ENCODE measurements at regions not wholly inside any gene's neighbourhood (a gene's known extent, or its start where the extent isn't known, plus 50 kb on each side); places are given as distances from the start of the nearest gene placed in this dataset.

DNA sequence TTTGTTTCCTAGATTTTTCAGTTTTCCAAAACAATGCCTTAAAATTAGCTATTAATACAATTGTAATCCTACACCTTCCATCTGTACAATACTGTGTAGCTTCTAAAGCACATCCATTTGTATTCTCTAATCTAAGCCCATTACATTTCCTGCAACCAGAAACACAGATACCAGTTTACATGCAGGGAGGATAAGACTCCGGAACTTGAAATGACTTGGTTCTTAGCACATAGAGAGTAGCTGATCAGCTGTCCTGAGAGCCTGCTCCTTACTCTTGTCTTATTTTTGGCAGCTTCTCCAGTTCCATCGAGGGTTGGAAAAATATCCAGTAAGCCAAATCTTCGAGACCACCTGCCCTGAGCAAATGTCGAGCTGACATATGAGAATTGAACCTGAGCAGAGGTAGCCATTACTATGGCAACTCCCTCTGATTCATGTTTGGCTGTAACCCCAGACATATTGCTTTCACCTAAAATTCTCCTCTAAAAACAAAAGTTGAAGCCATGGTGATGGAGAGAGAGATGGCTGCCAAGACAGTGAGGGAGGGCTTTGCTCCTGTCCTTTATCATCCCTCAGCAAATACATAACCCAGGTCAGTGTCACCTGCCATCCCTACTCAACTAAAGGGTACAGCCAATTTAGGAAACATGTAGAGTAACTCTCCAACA, 542.8 kb downstream of the IRS1 start:
- TF ChIP-seq, protein P1, sequence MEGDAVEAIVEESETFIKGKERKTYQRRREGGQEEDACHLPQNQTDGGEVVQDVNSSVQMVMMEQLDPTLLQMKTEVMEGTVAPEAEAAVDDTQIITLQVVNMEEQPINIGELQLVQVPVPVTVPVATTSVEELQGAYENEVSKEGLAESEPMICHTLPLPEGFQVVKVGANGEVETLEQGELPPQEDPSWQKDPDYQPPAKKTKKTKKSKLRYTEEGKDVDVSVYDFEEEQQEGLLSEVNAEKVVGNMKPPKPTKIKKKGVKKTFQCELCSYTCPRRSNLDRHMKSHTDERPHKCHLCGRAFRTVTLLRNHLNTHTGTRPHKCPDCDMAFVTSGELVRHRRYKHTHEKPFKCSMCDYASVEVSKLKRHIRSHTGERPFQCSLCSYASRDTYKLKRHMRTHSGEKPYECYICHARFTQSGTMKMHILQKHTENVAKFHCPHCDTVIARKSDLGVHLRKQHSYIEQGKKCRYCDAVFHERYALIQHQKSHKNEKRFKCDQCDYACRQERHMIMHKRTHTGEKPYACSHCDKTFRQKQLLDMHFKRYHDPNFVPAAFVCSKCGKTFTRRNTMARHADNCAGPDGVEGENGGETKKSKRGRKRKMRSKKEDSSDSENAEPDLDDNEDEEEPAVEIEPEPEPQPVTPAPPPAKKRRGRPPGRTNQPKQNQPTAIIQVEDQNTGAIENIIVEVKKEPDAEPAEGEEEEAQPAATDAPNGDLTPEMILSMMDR (IDR thresholded peaks at IDR 0.05; ENCODE audit: extremely low read depth, insufficient read depth, missing control alignments) = no peak
- in situ Hi-C loops (cut with MboI; ENCODE audit: low pct_unique_long_range_greater_than_20kb, low sequenced_read_pairs, unreplicated experiment) = no loop called here
- DNase-seq (ENCODE audit: low spot score) = no peak

DNA sequence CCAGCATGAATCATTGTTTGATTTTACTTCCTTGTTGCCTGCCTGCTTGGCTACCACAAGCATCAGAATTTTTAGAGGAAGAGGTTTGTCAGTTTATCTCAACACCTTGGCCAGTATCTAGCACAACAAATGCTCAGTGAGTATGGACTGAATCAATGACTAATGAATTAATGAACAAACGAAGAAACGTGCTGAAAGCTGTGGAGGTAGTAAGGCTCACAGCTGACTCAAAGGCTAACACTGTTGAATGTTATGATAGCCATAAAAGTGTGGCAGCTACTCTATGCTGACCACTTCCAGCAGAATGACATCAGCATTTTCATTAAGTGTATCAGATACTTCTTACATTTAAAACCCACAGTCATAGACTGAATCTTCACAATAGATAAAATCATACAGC, 543.4 kb downstream of the IRS1 start:
- in situ Hi-C loops (cut with MboI; ENCODE audit: low pct_unique_long_range_greater_than_20kb, low sequenced_read_pairs, unreplicated experiment) = no loop called here
- DNase-seq (ENCODE audit: low spot score) = no peak

DNA sequence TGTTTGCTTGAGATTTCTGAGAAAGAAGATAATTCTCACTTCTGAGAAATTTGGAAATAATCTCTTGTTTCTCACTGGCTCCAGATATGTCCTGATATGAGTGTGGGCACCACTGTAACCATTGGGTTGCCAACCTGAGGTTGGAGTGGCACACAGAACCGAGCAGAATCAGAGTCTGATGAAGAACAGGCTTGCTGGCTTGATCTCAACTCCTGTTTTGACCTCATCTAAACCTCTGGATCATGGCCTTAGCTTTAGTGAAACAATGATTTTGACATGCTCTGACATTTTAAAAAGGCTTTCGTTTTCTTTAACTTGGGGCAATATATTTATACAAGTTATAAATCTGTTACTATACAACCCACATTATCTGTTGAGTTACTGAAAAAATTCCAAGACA, 548.0 kb downstream of the IRS1 start:
- in situ Hi-C loops (cut with MboI; ENCODE audit: low pct_unique_long_range_greater_than_20kb, low sequenced_read_pairs, unreplicated experiment) = no loop called here
- TF ChIP-seq, protein P1 (IDR thresholded peaks at IDR 0.05; ENCODE audit: extremely low read depth, insufficient read depth, missing control alignments) = no peak
- DNase-seq (ENCODE audit: low spot score) = no peak

More for the DNA sequence above, 543.4 kb downstream of the IRS1 start:
- TF ChIP-seq, protein P1 (IDR thresholded peaks at IDR 0.05; ENCODE audit: extremely low read depth, insufficient read depth, missing control alignments) = no peak

GRCh38 chr2:226247289-226248275, 552.0 kb downstream of the IRS1 start:
- TF ChIP-seq, protein P1 (IDR thresholded peaks at IDR 0.05; ENCODE audit: extremely low read depth, insufficient read depth, missing control alignments) = no peak
- no peak for DNase-seq (ENCODE audit: low spot score)
- in situ Hi-C loops (cut with MboI; ENCODE audit: low pct_unique_long_range_greater_than_20kb, low sequenced_read_pairs, unreplicated experiment) = no loop called here

DNA sequence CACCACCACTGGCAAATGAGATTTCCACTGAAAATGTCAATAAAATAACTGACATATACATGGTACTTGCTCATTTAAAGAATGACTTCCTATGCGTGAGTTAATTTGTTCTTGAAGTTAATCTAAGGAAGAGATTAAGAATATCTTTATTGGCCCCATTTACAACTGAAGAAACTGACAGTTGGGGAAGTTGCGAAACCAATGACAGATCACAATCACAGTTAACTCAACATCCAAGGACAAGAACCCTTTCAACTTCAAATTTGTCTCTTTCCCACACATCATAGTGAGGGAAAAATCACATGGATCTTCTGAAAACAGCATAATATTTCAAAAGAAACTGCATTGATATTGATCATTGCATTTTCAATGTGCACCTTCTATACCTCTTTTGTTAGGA, 565.4 kb downstream of the IRS1 start:
- in situ Hi-C loops (cut with MboI; ENCODE audit: low pct_unique_long_range_greater_than_20kb, low sequenced_read_pairs, unreplicated experiment) = no loop called here
- TF ChIP-seq, protein P1 (IDR thresholded peaks at IDR 0.05; ENCODE audit: extremely low read depth, insufficient read depth, missing control alignments) = no peak

DNA sequence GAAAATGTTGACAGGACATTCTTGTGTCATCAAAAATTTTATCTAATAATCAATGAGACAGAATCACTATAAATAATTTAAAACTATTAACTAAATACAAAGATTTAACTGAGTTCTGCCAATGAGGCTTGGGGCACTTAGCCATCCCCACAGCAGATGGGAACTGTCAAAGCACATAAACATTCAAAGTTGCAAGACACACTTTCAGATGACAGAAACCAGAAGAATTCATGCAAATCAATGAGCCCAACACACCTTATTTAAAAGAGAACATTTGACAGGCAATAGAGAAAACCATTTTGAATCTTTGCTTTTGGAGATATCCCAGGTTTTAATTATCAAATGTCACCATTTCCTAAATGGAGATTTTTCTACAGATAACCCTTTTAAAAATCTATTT, 566.2 kb downstream of the IRS1 start:
- in situ Hi-C loops (cut with MboI; ENCODE audit: low pct_unique_long_range_greater_than_20kb, low sequenced_read_pairs, unreplicated experiment) = no loop called here
- no peak for DNase-seq (ENCODE audit: low spot score)
- TF ChIP-seq, protein P1 (IDR thresholded peaks at IDR 0.05; ENCODE audit: extremely low read depth, insufficient read depth, missing control alignments) = no peak

More for the DNA sequence above, 565.4 kb downstream of the IRS1 start:
- DNase-seq (ENCODE audit: low spot score) = no peak
